ENCODE measurements at regions not wholly inside any gene's neighbourhood (a gene's known extent, or its start where the extent isn't known, plus 50 kb on each side); places are given as distances from the start of the nearest gene placed in this dataset.
"Not testable (repeated sequence)": the region's sequence is repeated elsewhere in the genome, so short reads cannot be mapped to it uniquely, and the experiment has no call there.

- no peaks in the 10 kb centered on the region for H3K9me3 ChIP-seq (ENCODE audit: control insufficient read depth, insufficient read depth, low read depth, low read length)
- H3K36me3 ChIP-seq (ENCODE audit: control insufficient read depth, insufficient read depth, low read length): no peaks in the 10 kb centered on the region
- H3K4me1 ChIP-seq (ENCODE audit: control insufficient read depth, insufficient read depth, low read length): no peaks in the 10 kb centered on the region
- no peaks in the 10 kb centered on the region for H3K27me3 ChIP-seq (ENCODE audit: control insufficient read depth, insufficient read depth, low read length)
- H3K4me3 ChIP-seq (ENCODE audit: low read depth, low read length): no peak overlapping the region
- H3K9ac ChIP-seq (ENCODE audit: low read length): no peak overlapping the region
- no peak overlapping the region for H3K27ac ChIP-seq (ENCODE audit: low read depth, low read length)
These were observed 314.5 kb upstream of the RGPD4 start for GRCh38 chr2:107511970-107512789.

GRCh38 chr2:107525406-107525805 is 301.3 kb upstream of the RGPD4 start:
- H3K27me3 ChIP-seq (ENCODE audit: control insufficient read depth, insufficient read depth, low read length): no peaks in the 10 kb centered on the region
- no peak overlapping the region for H3K4me3 ChIP-seq (ENCODE audit: low read depth, low read length)
- H3K27ac ChIP-seq (ENCODE audit: low read depth, low read length): no peak overlapping the region
- no peaks in the 10 kb centered on the region for H3K36me3 ChIP-seq (ENCODE audit: control insufficient read depth, insufficient read depth, low read length)
- peaks cover 6% of the 10 kb centered on the region for H3K9me3 ChIP-seq (ENCODE audit: control insufficient read depth, insufficient read depth, low read depth, low read length)
- H3K9ac ChIP-seq (ENCODE audit: low read length): no peak overlapping the region
- H3K4me1 ChIP-seq (ENCODE audit: control insufficient read depth, insufficient read depth, low read length): no peaks in the 10 kb centered on the region

GRCh38 chr2:107529146-107529545 is 297.5 kb upstream of the RGPD4 start:
- no peaks in the 10 kb centered on the region for H3K27me3 ChIP-seq (ENCODE audit: control insufficient read depth, insufficient read depth, low read length)
- no peaks in the 10 kb centered on the region for H3K4me1 ChIP-seq (ENCODE audit: control insufficient read depth, insufficient read depth, low read length)
- no peaks in the 10 kb centered on the region for H3K36me3 ChIP-seq (ENCODE audit: control insufficient read depth, insufficient read depth, low read length)
- H3K4me3 ChIP-seq (ENCODE audit: low read depth, low read length): no peak overlapping the region
- H3K9ac ChIP-seq (ENCODE audit: low read length): no peak overlapping the region
- no peak overlapping the region for H3K27ac ChIP-seq (ENCODE audit: low read depth, low read length)
- H3K9me3 ChIP-seq (ENCODE audit: control insufficient read depth, insufficient read depth, low read depth, low read length): peaks cover 4% of the 10 kb centered on the region

- no peaks in the 10 kb centered on the region; the same call in 1 of the 2 replicates for H3K9me3 ChIP-seq (ENCODE audit: control insufficient read depth, insufficient read depth, low read depth, low read length)
- H3K36me3 ChIP-seq (ENCODE audit: control insufficient read depth, insufficient read depth, low read length): no peaks in the 10 kb centered on the region
- no peak overlapping the region for H3K9ac ChIP-seq (ENCODE audit: low read length)
- H3K27me3 ChIP-seq (ENCODE audit: control insufficient read depth, insufficient read depth, low read length): no peaks in the 10 kb centered on the region
- H3K27ac ChIP-seq (ENCODE audit: low read depth, low read length): no peak overlapping the region
- H3K4me3 ChIP-seq (ENCODE audit: low read depth, low read length): no peak overlapping the region
- no peaks in the 10 kb centered on the region for H3K4me1 ChIP-seq (ENCODE audit: control insufficient read depth, insufficient read depth, low read length)
These were observed 296.6 kb upstream of the RGPD4 start for GRCh38 chr2:107530046-107530445.

- Histone ChIP-seq H3K27ac (ENCODE audit: low read depth, low read length) (no peak overlapping the region), H3K4me1 (ENCODE audit: control insufficient read depth, insufficient read depth, low read length) (no peaks in the 10 kb centered on the region), H3K9ac (ENCODE audit: low read length) (no peak overlapping the region), H3K9me3 (ENCODE audit: control insufficient read depth, insufficient read depth, low read depth, low read length) (0 out of 2 replicates have a peak, but pooled peaks cover 2% of the 10 kb centered on the region), H3K27me3 (ENCODE audit: control insufficient read depth, insufficient read depth, low read length) (no peaks in the 10 kb centered on the region), H3K36me3 (ENCODE audit: control insufficient read depth, insufficient read depth, low read length) (no peaks in the 10 kb centered on the region), H3K4me3 (ENCODE audit: low read depth, low read length) (no peak overlapping the region)
These were observed 291.8 kb upstream of the RGPD4 start for GRCh38 chr2:107534926-107535325.

GRCh38 chr2:107535905-107536689 is 290.6 kb upstream of the RGPD4 start:
- not testable (repeated sequence) for H3K27me3 ChIP-seq (ENCODE audit: control insufficient read depth, insufficient read depth, low read length); H3K9ac ChIP-seq (ENCODE audit: low read length); H3K36me3 ChIP-seq (ENCODE audit: control insufficient read depth, insufficient read depth, low read length); H3K4me3 ChIP-seq (ENCODE audit: low read depth, low read length); H3K27ac ChIP-seq (ENCODE audit: low read depth, low read length); H3K4me1 ChIP-seq (ENCODE audit: control insufficient read depth, insufficient read depth, low read length); H3K9me3 ChIP-seq (ENCODE audit: control insufficient read depth, insufficient read depth, low read depth, low read length)

GRCh38 chr2:107542314-107542740 is 284.4 kb upstream of the RGPD4 start:
- H3K9ac ChIP-seq (ENCODE audit: low read length): no peak overlapping the region
- H3K9me3 ChIP-seq (ENCODE audit: control insufficient read depth, insufficient read depth, low read depth, low read length): no peaks in the 10 kb centered on the region
- no peak overlapping the region for H3K27ac ChIP-seq (ENCODE audit: low read depth, low read length)
- no peaks in the 10 kb centered on the region for H3K27me3 ChIP-seq (ENCODE audit: control insufficient read depth, insufficient read depth, low read length)
- peaks cover 8% of the 10 kb centered on the region; the same call in 1 of the 2 replicates for H3K4me1 ChIP-seq (ENCODE audit: control insufficient read depth, insufficient read depth, low read length)
- no peak overlapping the region for H3K4me3 ChIP-seq (ENCODE audit: low read depth, low read length)
- no peaks in the 10 kb centered on the region for H3K36me3 ChIP-seq (ENCODE audit: control insufficient read depth, insufficient read depth, low read length)

- Histone ChIP-seq H3K9ac (ENCODE audit: low read length) (no peak overlapping the region), H3K27me3 (ENCODE audit: control insufficient read depth, insufficient read depth, low read length) (no peaks in the 10 kb centered on the region), H3K9me3 (ENCODE audit: control insufficient read depth, insufficient read depth, low read depth, low read length) (no peaks in the 10 kb centered on the region), H3K4me1 (ENCODE audit: control insufficient read depth, insufficient read depth, low read length) (peaks cover 8% of the 10 kb centered on the region; the same call in 1 of the 2 replicates), H3K36me3 (ENCODE audit: control insufficient read depth, insufficient read depth, low read length) (no peaks in the 10 kb centered on the region), H3K4me3 (ENCODE audit: low read depth, low read length) (no peak overlapping the region), H3K27ac (ENCODE audit: low read depth, low read length) (no peak overlapping the region)
These were observed 282.9 kb upstream of the RGPD4 start for GRCh38 chr2:107543793-107544192.

GRCh38 chr2:107545066-107545465 is 281.6 kb upstream of the RGPD4 start:
- H3K27me3 ChIP-seq (ENCODE audit: control insufficient read depth, insufficient read depth, low read length): no peaks in the 10 kb centered on the region
- no peak overlapping the region for H3K4me3 ChIP-seq (ENCODE audit: low read depth, low read length)
- no peaks in the 10 kb centered on the region for H3K36me3 ChIP-seq (ENCODE audit: control insufficient read depth, insufficient read depth, low read length)
- no peak overlapping the region for H3K27ac ChIP-seq (ENCODE audit: low read depth, low read length)
- H3K9ac ChIP-seq (ENCODE audit: low read length): no peak overlapping the region
- H3K9me3 ChIP-seq (ENCODE audit: control insufficient read depth, insufficient read depth, low read depth, low read length): no peaks in the 10 kb centered on the region
- peaks cover 8% of the 10 kb centered on the region; the same call in 1 of the 2 replicates for H3K4me1 ChIP-seq (ENCODE audit: control insufficient read depth, insufficient read depth, low read length)

GRCh38 chr2:107545851-107546250 is 280.8 kb upstream of the RGPD4 start:
- Histone ChIP-seq H3K9me3 (ENCODE audit: control insufficient read depth, insufficient read depth, low read depth, low read length) (no peaks in the 10 kb centered on the region), H3K36me3 (ENCODE audit: control insufficient read depth, insufficient read depth, low read length) (no peaks in the 10 kb centered on the region), H3K9ac (ENCODE audit: low read length) (no peak overlapping the region), H3K27me3 (ENCODE audit: control insufficient read depth, insufficient read depth, low read length) (no peaks in the 10 kb centered on the region), H3K27ac (ENCODE audit: low read depth, low read length) (no peak overlapping the region), H3K4me3 (ENCODE audit: low read depth, low read length) (no peak overlapping the region), H3K4me1 (ENCODE audit: control insufficient read depth, insufficient read depth, low read length) (peaks cover 8% of the 10 kb centered on the region; the same call in 1 of the 2 replicates)

GRCh38 chr2:107548216-107548615 is 278.5 kb upstream of the RGPD4 start:
- H3K9me3 ChIP-seq (ENCODE audit: control insufficient read depth, insufficient read depth, low read depth, low read length): no peaks in the 10 kb centered on the region
- no peaks in the 10 kb centered on the region for H3K36me3 ChIP-seq (ENCODE audit: control insufficient read depth, insufficient read depth, low read length)
- H3K27me3 ChIP-seq (ENCODE audit: control insufficient read depth, insufficient read depth, low read length): no peaks in the 10 kb centered on the region
- no peak overlapping the region for H3K4me3 ChIP-seq (ENCODE audit: low read depth, low read length)
- no peak overlapping the region for H3K9ac ChIP-seq (ENCODE audit: low read length)
- H3K4me1 ChIP-seq (ENCODE audit: control insufficient read depth, insufficient read depth, low read length): peaks cover 8% of the 10 kb centered on the region; the same call in 1 of the 2 replicates
- H3K27ac ChIP-seq (ENCODE audit: low read depth, low read length): no peak overlapping the region
